ENCODE measurements at regions not wholly inside any gene's neighbourhood (a gene's known extent, or its start where the extent isn't known, plus 50 kb on each side); places are given as distances from the start of the nearest gene placed in this dataset.

DNA sequence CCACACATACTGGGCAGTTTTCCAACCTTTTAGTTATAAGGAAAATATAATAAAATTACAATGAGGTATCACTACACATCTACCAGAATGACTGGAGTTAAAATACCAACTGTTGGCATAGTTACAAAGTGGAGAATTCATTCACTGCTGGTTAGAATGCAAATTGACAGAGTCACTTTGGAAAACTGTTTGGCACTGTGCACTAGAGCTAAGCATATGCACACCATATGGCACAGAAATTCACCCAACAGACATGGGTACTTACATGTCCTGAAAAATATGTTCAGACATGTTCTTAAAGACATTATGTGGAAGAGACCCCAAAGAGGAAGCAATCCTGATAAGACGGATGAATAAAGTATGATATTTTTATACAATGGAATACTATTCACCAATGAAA, 686.1 kb upstream of the RAB6C start:
- H3K4me1 ChIP-seq, result no peaks in the 10 kb centered on the region
- no peak overlapping the region for H3K4me3 ChIP-seq (ENCODE audit: low read depth, low read length)
- Mint-ChIP-seq H3K9me3 (ENCODE audit: unreplicated experiment) (no peaks in the 10 kb centered on the region), H3K36me3 (ENCODE audit: insufficient read depth, unreplicated experiment) (no peaks in the 10 kb centered on the region), H3K4me3 (ENCODE audit: unreplicated experiment) (no peak overlapping the region), H3K27ac (ENCODE audit: unreplicated experiment) (no peak overlapping the region), H3K4me1 (ENCODE audit: low read depth, unreplicated experiment) (no peaks in the 10 kb centered on the region), H3K27me3 (ENCODE audit: insufficient read depth, unreplicated experiment) (peaks cover 4% of the 10 kb centered on the region)
- no peaks in the 10 kb centered on the region for H3K36me3 ChIP-seq (ENCODE audit: control insufficient read depth, insufficient read depth, low read length)
- ChIA-PET CTCF (no interaction called here), POLR2A (no interaction called here)
- no peaks in the 10 kb centered on the region for H3K9me3 ChIP-seq
- TF ChIP-seq, protein P1, sequence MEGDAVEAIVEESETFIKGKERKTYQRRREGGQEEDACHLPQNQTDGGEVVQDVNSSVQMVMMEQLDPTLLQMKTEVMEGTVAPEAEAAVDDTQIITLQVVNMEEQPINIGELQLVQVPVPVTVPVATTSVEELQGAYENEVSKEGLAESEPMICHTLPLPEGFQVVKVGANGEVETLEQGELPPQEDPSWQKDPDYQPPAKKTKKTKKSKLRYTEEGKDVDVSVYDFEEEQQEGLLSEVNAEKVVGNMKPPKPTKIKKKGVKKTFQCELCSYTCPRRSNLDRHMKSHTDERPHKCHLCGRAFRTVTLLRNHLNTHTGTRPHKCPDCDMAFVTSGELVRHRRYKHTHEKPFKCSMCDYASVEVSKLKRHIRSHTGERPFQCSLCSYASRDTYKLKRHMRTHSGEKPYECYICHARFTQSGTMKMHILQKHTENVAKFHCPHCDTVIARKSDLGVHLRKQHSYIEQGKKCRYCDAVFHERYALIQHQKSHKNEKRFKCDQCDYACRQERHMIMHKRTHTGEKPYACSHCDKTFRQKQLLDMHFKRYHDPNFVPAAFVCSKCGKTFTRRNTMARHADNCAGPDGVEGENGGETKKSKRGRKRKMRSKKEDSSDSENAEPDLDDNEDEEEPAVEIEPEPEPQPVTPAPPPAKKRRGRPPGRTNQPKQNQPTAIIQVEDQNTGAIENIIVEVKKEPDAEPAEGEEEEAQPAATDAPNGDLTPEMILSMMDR (IDR thresholded peaks at IDR 0.05; ENCODE audit: insufficient read depth in 1 of 2, low read depth in 1 of 2, low read length in 1 of 2, severe bottlenecking in 1 of 2, unreplicated experiment in 1 of 2), result no peak
- H3K27me3 ChIP-seq (replicated peaks; ENCODE audit: control insufficient read depth, insufficient read depth, low read length), result no peaks in the 10 kb centered on the region
- DNase-seq, result no peak
- BruUV-seq (replicated peaks), result no TSS peak
- intact Hi-C loops (cut with micrococcal nuclease; ENCODE audit: unreplicated experiment), result no loop called here

DNA sequence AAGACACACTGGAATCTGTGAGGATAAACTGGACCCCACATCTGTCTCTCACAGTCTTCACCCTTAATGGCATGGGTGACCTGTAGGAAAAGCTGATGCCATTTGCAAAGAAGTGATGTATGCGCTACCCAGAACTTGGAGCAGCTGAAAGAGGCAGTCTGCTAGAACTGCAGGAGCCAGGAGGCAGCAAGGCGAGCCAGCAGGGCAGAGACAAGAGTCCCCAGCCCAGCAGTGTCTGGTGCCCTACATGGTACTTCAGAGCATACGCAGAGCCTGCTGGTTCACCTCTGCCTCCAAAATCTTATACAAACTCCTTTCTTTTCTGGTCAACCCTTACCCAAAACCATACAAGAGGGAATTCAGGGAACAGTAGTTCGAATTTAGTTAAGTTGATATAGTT, 683.1 kb upstream of the RAB6C start:
- BruUV-seq (replicated peaks), result no TSS peak

DNA sequence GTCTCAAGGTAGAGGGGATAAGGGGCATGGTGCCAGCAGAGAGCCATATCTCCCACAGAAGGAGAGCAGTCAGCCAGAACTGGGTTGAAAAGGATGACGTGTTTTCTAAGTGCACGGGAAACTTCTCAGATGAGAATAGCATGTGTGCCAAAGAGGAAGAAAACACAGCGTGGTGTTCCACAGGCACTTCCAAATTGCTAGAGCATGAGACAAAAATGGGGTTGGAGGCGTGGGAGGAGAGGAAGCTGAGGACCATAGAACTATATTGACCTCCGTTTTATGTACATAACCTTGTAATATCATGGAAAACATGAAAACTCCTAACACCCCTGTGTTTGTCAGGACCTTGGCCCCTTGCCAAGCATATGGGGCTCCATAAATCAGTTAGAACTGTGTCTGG, 682.7 kb upstream of the RAB6C start:
- Mint-ChIP-seq H3K27me3 (ENCODE audit: insufficient read depth, unreplicated experiment) (peaks cover 16% of the 10 kb centered on the region), H3K4me1 (ENCODE audit: low read depth, unreplicated experiment) (no peaks in the 10 kb centered on the region), H3K9me3 (ENCODE audit: unreplicated experiment) (no peaks in the 10 kb centered on the region), H3K27ac (ENCODE audit: unreplicated experiment) (no peak overlapping the region), H3K36me3 (ENCODE audit: insufficient read depth, unreplicated experiment) (no peaks in the 10 kb centered on the region), H3K4me3 (ENCODE audit: unreplicated experiment) (no peak overlapping the region)
- CTCF ChIA-PET, result no interaction called here
- BruUV-seq (replicated peaks), result no TSS peak
- DNase-seq, result no peak
- Histone ChIP-seq H3K4me3 (ENCODE audit: low read depth, low read length) (no peak overlapping the region), H3K9me3 (no peaks in the 10 kb centered on the region), H3K36me3 (ENCODE audit: control insufficient read depth, insufficient read depth, low read length) (no peaks in the 10 kb centered on the region), H3K27me3 (replicated peaks; ENCODE audit: control insufficient read depth, insufficient read depth, low read length) (no peaks in the 10 kb centered on the region; the same call in 1 of the 2 replicates), H3K4me1 (no peaks in the 10 kb centered on the region)
- TF ChIP-seq, protein P1 (IDR thresholded peaks at IDR 0.05; ENCODE audit: insufficient read depth in 1 of 2, low read depth in 1 of 2, low read length in 1 of 2, severe bottlenecking in 1 of 2, unreplicated experiment in 1 of 2), result no peak
- POLR2A ChIA-PET, result no interaction called here
- intact Hi-C loops (cut with micrococcal nuclease; ENCODE audit: unreplicated experiment), result no loop called here

More for the DNA sequence above, 683.1 kb upstream of the RAB6C start:
- Histone ChIP-seq H3K9me3 (no peaks in the 10 kb centered on the region), H3K4me1 (no peaks in the 10 kb centered on the region), H3K36me3 (ENCODE audit: control insufficient read depth, insufficient read depth, low read length) (no peaks in the 10 kb centered on the region), H3K4me3 (ENCODE audit: low read depth, low read length) (no peak overlapping the region), H3K27me3 (replicated peaks; ENCODE audit: control insufficient read depth, insufficient read depth, low read length) (no peaks in the 10 kb centered on the region; the same call in 1 of the 2 replicates)
- TF ChIP-seq, protein P1 (IDR thresholded peaks at IDR 0.05; ENCODE audit: insufficient read depth in 1 of 2, low read depth in 1 of 2, low read length in 1 of 2, severe bottlenecking in 1 of 2, unreplicated experiment in 1 of 2), result no peak
- CTCF ChIA-PET, result no interaction called here
- Mint-ChIP-seq H3K4me3 (ENCODE audit: unreplicated experiment) (no peak overlapping the region), H3K9me3 (ENCODE audit: unreplicated experiment) (no peaks in the 10 kb centered on the region), H3K27ac (ENCODE audit: unreplicated experiment) (no peak overlapping the region), H3K36me3 (ENCODE audit: insufficient read depth, unreplicated experiment) (no peaks in the 10 kb centered on the region), H3K27me3 (ENCODE audit: insufficient read depth, unreplicated experiment) (peaks cover 16% of the 10 kb centered on the region), H3K4me1 (ENCODE audit: low read depth, unreplicated experiment) (no peaks in the 10 kb centered on the region)
- DNase-seq, result no peak
- POLR2A ChIA-PET, result no interaction called here
- intact Hi-C loops (cut with micrococcal nuclease; ENCODE audit: unreplicated experiment), result no loop called here

Data from Caco-2 (cell line).